ENCODE measurements at regions not wholly inside any gene's neighbourhood (a gene's known extent, or its start where the extent isn't known, plus 50 kb on each side); places are given as distances from the start of the nearest gene placed in this dataset.

- DNase-seq (ENCODE audit: low read depth in 1 of 2, low spot score in 1 of 2), result no peak
Measured at GRCh38 chr4:22220965-22221364, 272.4 kb upstream of the KCNIP4 start.

- DNase-seq (ENCODE audit: low read depth in 1 of 2, low spot score in 1 of 2), result no peak
Measured at GRCh38 chr4:22217480-22217879, 268.9 kb upstream of the KCNIP4 start.

GRCh38 chr4:22216278-22216677, 267.7 kb upstream of the KCNIP4 start:
- no peak for DNase-seq (ENCODE audit: low read depth in 1 of 2, low spot score in 1 of 2)

- no peak for DNase-seq (ENCODE audit: low read depth in 1 of 2, low spot score in 1 of 2)
Measured at GRCh38 chr4:22215084-22215483, 266.5 kb upstream of the KCNIP4 start.

- no peak for DNase-seq (ENCODE audit: low read depth in 1 of 2, low spot score in 1 of 2)
Measured at GRCh38 chr4:22203711-22204011, 255.1 kb upstream of the KCNIP4 start.

GRCh38 chr4:22202975-22203710, 254.6 kb upstream of the KCNIP4 start:
- no peak for DNase-seq (ENCODE audit: low read depth in 1 of 2, low spot score in 1 of 2)

GRCh38 chr4:22202246-22202974, 253.8 kb upstream of the KCNIP4 start:
- no peak for DNase-seq (ENCODE audit: low read depth in 1 of 2, low spot score in 1 of 2)

- DNase-seq (ENCODE audit: low read depth in 1 of 2, low spot score in 1 of 2), result no peak
Measured at GRCh38 chr4:22201256-22201655, 252.7 kb upstream of the KCNIP4 start.

GRCh38 chr4:22196551-22196950, 248.0 kb upstream of the KCNIP4 start:
- DNase-seq (ENCODE audit: low read depth in 1 of 2, low spot score in 1 of 2), result no peak

GRCh38 chr4:22192084-22192511, 243.5 kb upstream of the KCNIP4 start:
- no peak for DNase-seq (ENCODE audit: low read depth in 1 of 2, low spot score in 1 of 2)

GRCh38 chr4:22191565-22191964, 243.0 kb upstream of the KCNIP4 start:
- DNase-seq (ENCODE audit: low read depth in 1 of 2, low spot score in 1 of 2), result no peak

- DNase-seq (ENCODE audit: low read depth in 1 of 2, low spot score in 1 of 2), result no peak
Measured at GRCh38 chr4:22190855-22191254, 242.3 kb upstream of the KCNIP4 start.

- DNase-seq (ENCODE audit: low read depth in 1 of 2, low spot score in 1 of 2), result no peak
Measured at GRCh38 chr4:22187203-22187820, 238.7 kb upstream of the KCNIP4 start.

GRCh38 chr4:22181736-22182135, 233.2 kb upstream of the KCNIP4 start:
- no peak for DNase-seq (ENCODE audit: low read depth in 1 of 2, low spot score in 1 of 2)

GRCh38 chr4:22179124-22179874, 230.7 kb upstream of the KCNIP4 start:
- no peak for DNase-seq (ENCODE audit: low read depth in 1 of 2, low spot score in 1 of 2)

- no peak for DNase-seq (ENCODE audit: low read depth in 1 of 2, low spot score in 1 of 2)
Measured at GRCh38 chr4:22174640-22175039, 226.1 kb upstream of the KCNIP4 start.

GRCh38 chr4:22170353-22170752, 221.8 kb upstream of the KCNIP4 start:
- DNase-seq (ENCODE audit: low read depth in 1 of 2, low spot score in 1 of 2), result no peak

- no peak for DNase-seq (ENCODE audit: low read depth in 1 of 2, low spot score in 1 of 2)
Measured at GRCh38 chr4:22167201-22167600, 218.6 kb upstream of the KCNIP4 start.

- DNase-seq (ENCODE audit: low read depth in 1 of 2, low spot score in 1 of 2), result no peak
Measured at GRCh38 chr4:22162454-22162853, 213.9 kb upstream of the KCNIP4 start.

GRCh38 chr4:22130741-22131140, 182.2 kb upstream of the KCNIP4 start:
- no peak for DNase-seq (ENCODE audit: low read depth in 1 of 2, low spot score in 1 of 2)

- peak in 1 of 2 donors; percentile 0 for DNase-seq (ENCODE audit: low read depth in 1 of 2, low spot score in 1 of 2)
Measured at GRCh38 chr4:22129454-22130029, 181.0 kb upstream of the KCNIP4 start.
